ENCODE measurements at regions not wholly inside any gene's neighbourhood (a gene's known extent, or its start where the extent isn't known, plus 50 kb on each side); places are given as distances from the start of the nearest gene placed in this dataset.
"Not testable (repeated sequence)": the region's sequence is repeated elsewhere in the genome, so short reads cannot be mapped to it uniquely, and the experiment has no call there.

- DNase-seq, result no peak
Observed at GRCh38 chr5:158245513-158245912, 386.6 kb upstream of the CLINT1 start.

DNA sequence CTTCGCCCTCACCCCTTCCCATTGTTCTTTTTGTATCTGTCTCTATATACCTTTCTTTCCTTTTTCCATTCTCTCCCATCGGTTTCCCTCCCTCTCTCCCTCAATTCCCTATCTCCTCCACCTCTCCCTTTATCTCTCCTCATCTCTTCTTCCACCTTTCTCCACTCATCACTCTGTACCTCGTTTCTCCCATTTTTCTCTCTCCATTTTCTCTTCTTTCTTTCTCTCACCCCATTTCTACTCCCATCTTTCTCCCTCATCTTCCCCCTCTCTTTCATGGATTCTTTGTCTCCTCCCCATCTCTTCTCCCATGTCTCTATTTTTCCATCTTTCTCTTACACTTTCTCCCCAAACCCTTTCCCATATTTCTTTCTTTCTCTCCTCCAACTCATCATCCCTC is 385.9 kb upstream of the CLINT1 start:
- DNase-seq, result no peak

GRCh38 chr5:158236511-158237335 is 377.8 kb upstream of the CLINT1 start:
- no peak for DNase-seq

- no peak for DNase-seq
Observed at GRCh38 chr5:158235159-158235547, 376.2 kb upstream of the CLINT1 start.

GRCh38 chr5:158234323-158235158 is 375.6 kb upstream of the CLINT1 start:
- DNase-seq, result no peak

GRCh38 chr5:158233735-158234322 is 374.9 kb upstream of the CLINT1 start:
- no peak for DNase-seq

- DNase-seq, result not testable (repeated sequence)
Observed at GRCh38 chr5:158227314-158227713, 368.4 kb upstream of the CLINT1 start.

DNA sequence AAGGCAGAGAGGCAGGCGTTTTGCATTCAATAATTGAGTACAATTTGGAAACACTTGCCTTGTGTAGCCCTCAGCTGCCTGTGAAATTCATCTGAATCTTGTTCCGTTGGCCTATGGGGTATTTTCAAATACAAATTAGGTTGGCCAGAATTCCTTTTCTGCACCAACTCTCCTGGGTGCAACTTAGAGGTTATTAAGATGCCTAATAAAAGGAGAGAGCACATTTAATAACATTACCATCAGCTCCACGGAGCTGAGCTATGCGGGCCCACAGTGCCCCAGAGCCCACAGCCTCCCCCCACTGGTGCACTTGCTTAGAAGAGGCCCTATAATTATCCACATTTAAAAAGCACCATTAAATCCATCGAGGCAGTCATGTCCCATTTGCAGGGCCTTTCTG is 367.6 kb upstream of the CLINT1 start:
- DNase-seq, result no peak

DNA sequence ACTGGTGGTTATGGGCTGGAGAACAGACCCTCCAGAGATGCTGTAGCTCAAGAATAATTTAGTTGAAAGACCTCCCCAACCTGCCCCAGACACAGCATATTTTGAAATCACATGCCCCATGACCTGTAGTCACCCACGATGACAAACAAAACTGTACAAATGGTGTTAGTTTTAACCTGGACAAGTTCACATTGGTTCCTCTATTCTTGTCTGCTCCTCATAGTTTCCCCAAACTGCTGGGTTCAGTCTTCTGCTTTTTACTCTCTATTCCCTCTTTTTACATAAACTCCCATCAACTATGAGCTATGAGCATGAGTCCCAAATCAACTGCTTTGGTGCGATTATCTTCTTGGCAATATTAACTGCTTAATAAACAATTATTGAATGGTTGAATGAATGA is 365.3 kb upstream of the CLINT1 start:
- no peak for DNase-seq

GRCh38 chr5:158223054-158223600 is 364.2 kb upstream of the CLINT1 start:
- no peak for DNase-seq

DNA sequence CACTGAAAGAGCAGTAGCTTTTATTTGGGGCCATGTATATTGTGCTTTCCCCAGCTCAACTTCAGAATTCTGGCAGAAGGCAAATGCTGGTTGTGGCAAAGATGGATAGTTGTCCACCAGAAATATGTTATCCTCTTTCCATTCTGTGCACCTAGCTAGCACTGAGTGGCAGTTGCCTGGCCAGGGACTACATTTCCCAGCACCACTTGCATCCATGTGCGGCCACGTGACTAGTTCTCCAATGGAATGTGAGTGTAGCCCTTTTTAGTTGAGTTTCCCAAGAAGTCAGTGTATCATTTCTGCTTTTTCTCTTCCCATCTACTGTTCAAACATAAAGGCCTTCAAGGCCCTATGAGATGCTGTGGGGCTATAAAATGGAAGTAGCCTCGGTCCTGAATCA is 354.0 kb upstream of the CLINT1 start:
- DNase-seq, result no peak

DNA sequence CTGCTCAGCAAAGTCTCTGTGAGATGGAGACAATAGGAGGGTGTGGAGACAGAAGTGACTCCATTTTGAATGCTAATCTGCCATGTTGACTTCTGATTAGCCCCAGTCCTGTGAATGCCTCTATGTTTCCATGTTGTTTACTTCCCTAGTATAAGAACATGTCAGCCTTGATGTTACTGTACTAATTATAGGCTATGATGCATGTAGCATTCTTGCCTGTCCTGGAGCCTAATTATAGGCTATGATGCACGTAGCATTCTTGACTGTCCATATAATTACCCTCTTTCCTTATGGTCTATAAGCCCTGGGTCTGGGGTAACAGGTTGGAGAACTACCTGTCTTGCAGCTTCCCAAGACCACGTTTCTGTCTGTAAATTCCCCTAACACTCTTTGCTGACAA is 353.3 kb upstream of the CLINT1 start:
- no peak for DNase-seq

- DNase-seq, result no peak
Observed at GRCh38 chr5:158209219-158209908, 350.4 kb upstream of the CLINT1 start.

DNA sequence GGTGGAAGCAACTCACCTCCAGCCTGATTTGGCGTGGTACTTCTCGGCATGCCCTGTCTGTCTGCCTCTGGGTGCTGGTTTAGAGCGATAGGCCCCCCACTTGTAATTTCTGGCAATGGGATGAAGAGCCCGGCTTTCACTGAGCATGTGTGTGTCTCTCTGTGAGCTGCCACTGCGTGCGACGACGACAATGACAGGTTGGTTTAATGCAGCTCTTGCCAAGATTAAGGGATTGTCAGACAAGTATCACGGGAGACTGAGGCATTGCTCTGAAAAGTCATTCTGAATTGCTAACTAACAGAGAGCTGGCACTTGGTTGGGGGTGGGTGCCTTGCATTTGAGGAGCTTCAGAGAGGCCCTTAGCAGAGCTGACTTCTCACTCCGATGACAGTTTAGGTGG is 348.8 kb upstream of the CLINT1 start:
- no peak for DNase-seq

GRCh38 chr5:158205992-158206391 is 347.0 kb upstream of the CLINT1 start:
- no peak for DNase-seq

GRCh38 chr5:158203261-158203660 is 344.3 kb upstream of the CLINT1 start:
- DNase-seq, result no peak

GRCh38 chr5:158202801-158203200 is 343.9 kb upstream of the CLINT1 start:
- DNase-seq, result no peak

DNA sequence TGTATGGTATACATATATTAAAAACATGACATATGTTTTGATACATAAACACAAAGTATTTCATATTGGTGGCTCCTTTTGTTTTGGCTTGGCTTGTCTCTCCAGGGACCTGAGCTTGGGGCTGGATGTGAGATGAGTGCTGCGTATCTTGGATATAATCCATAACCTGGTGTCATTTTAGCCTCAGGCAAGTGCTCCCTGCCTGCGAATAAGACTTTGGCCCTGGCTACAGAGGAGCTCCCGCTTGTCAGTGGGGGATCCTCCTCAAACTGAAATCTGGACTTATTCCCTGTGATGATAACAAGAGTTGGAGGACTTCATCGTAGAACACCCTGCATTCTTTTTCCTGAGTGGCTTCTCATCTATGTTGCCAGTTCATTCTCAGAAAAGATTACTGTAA is 341.7 kb upstream of the CLINT1 start:
- peak; percentile 33 for DNase-seq

DNA sequence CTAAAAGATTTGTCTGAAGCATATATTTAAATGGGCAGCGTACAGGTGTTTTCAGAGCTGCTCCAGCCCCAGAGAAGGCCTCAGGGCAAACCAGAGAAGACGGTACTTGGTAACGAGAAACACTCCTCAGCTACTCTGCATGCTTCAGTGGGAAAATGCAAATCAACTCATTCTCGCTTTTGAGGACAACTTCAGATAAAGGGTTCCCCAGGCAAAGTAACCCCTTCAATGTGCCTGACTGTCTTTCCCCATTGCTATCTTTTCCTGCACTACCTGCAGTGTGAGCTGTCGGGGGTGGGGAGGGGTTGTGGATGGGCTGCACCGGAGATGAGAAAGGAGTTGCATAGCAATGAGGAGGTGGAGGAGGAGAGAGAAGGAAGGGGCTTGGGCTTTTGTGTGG is 339.7 kb upstream of the CLINT1 start:
- no peak for DNase-seq

DNA sequence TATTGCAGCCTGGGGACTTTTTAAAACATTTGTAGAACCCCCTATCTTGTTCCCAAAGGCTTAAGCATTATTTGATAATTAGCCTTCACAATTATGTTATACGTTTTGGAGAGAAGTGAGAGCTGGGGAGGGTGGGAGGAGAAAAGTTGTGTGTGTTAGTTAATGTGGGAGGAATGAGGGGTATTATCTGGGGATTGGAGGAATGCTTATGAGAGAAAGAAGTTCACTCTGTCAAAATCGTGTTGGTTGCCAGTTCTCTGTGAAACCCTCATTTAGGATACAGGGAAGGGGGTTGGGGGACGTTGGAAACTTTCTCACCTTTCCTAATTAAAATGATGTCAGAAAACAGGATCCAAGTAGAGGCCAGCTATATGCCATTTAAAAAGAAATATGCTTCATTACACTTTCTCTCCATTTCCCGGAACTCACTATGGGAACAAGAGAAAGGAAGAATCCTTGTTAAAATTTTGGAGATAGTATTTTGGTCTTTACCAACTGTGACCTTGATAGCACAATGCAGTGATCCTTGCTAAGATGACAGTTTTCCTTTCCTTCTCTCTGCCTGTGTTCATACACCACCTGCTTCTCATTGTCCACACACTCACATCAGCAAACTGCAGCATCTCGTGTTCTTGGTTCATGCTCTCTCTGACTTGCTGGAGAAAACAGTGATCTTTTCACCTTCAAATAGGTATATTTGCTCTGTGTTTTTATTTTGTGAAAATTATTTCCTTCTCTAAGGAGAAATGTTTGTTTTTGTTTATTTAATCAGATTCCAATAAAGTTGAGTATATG is 336.7 kb upstream of the CLINT1 start:
- peak; percentile 34 for DNase-seq

DNA sequence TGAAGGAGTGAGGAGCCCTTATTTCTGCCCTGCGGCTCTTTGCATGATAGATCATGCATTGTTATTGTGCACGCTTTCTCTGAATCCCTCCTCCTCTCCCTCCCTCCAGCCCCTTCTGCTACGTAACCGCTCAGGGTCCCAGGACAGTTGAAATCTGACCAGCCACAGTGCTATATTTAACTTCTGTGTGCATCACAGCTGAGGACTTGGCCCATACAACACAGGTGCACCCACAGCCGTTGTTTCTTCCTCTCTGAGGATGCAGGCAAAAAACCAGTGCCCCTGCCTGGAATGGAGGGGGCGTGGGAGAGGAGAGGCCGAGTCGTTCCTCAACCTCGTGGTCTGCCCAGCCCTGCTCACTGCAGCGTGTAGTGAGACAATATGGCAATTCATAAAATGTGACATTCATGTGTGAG is 335.6 kb upstream of the CLINT1 start:
- peak; percentile 77 for DNase-seq

- DNase-seq, result not testable (repeated sequence)
Observed at GRCh38 chr5:158193395-158193794, 334.4 kb upstream of the CLINT1 start.
